Endothelial cell of umbilical vein (primary cell): ENCODE measurements at regions not wholly inside any gene's neighbourhood (a gene's known extent, or its start where the extent isn't known, plus 50 kb on each side); places are given as distances from the start of the nearest gene placed in this dataset.

ENCODE experiments used
- CTCF ChIP-seq, 2 donors: IDR thresholded peaks; 1 replicate in 1 of 2; 2 replicates in 1 of 2; pipeline ENCODE4 v1.5.1; 2011; ENCODE audit warnings: low read length in 2 of 2, mild to moderate bottlenecking in 2 of 2, moderate library complexity in 2 of 2, control low read depth in 1 of 2, inconsistent platforms in 1 of 2, low read depth in 1 of 2; ENCODE audit not compliant: insufficient read depth in 1 of 2; ENCODE audit errors: extremely low read depth in 1 of 2
- EZH2 ChIP-seq: IDR thresholded peaks from 2 replicates; pipeline ENCODE4 v1.6.1; 2012; ENCODE audit warnings: borderline replicate concordance, low read depth, mild to moderate bottlenecking, moderate library complexity, low read length, inconsistent platforms; ENCODE audit not compliant: severe bottlenecking
- POLR2AphosphoS5 ChIP-seq: IDR thresholded peaks from 2 replicates; pipeline ENCODE4 v1.6.1; 2012; ENCODE audit warnings: low read depth, mild to moderate bottlenecking, control low read depth, low read length, moderate library complexity; ENCODE audit not compliant: insufficient read depth

GRCh38 chr15:93831641-93832040 lies 399.7 kb upstream of the MCTP2 start:
- TF ChIP-seq CTCF (IDR thresholded peaks at IDR 0.05; ENCODE audit: extremely low read depth in 1 of 2, insufficient read depth in 1 of 2, low read depth in 1 of 2, low read length in 2 of 2) (no peak), EZH2 (no peak), POLR2AphosphoS5 (no peak)
